ENCODE measurements at regions not wholly inside any gene's neighbourhood (a gene's known extent, or its start where the extent isn't known, plus 50 kb on each side); places are given as distances from the start of the nearest gene placed in this dataset.

- no peak overlapping the region for H3K4me3 ChIP-seq (ENCODE audit: low read depth, low read length)
- no peak for DNase-seq (ENCODE audit: low read depth)
- no peak for TF ChIP-seq CTCF (IDR thresholded peaks at IDR 0.05; ENCODE audit: insufficient read depth, low read depth, low read length, missing control alignments)
Measured at GRCh38 chr6:1179571-1180459, 132.1 kb upstream of the FOXQ1 start.

GRCh38 chr6:1178590-1178989, 133.3 kb upstream of the FOXQ1 start:
- no peak overlapping the region for H3K4me3 ChIP-seq (ENCODE audit: low read depth, low read length)
- no peak for TF ChIP-seq CTCF (IDR thresholded peaks at IDR 0.05; ENCODE audit: insufficient read depth, low read depth, low read length, missing control alignments)

GRCh38 chr6:1176567-1176966, 135.3 kb upstream of the FOXQ1 start:
- H3K4me3 ChIP-seq (ENCODE audit: low read depth, low read length) = no peak overlapping the region
- TF ChIP-seq CTCF (IDR thresholded peaks at IDR 0.05; ENCODE audit: insufficient read depth, low read depth, low read length, missing control alignments) = no peak
- DNase-seq (ENCODE audit: low read depth) = no peak

More at GRCh38 chr6:1178590-1178989, 133.3 kb upstream of the FOXQ1 start:
- no peak for DNase-seq (ENCODE audit: low read depth)

GRCh38 chr6:1175877-1176276, 136.0 kb upstream of the FOXQ1 start:
- H3K4me3 ChIP-seq (ENCODE audit: low read depth, low read length) = no peak overlapping the region
- no peak for TF ChIP-seq CTCF (IDR thresholded peaks at IDR 0.05; ENCODE audit: insufficient read depth, low read depth, low read length, missing control alignments)
- DNase-seq (ENCODE audit: low read depth) = no peak

GRCh38 chr6:1170794-1171193, 141.1 kb upstream of the FOXQ1 start:
- TF ChIP-seq CTCF (IDR thresholded peaks at IDR 0.05; ENCODE audit: insufficient read depth, low read depth, low read length, missing control alignments) = no peak
- H3K4me3 ChIP-seq (ENCODE audit: low read depth, low read length) = no peak overlapping the region
- DNase-seq (ENCODE audit: low read depth) = no peak

- DNase-seq (ENCODE audit: low read depth) = no peak
- H3K4me3 ChIP-seq (ENCODE audit: low read depth, low read length) = no peak overlapping the region
- TF ChIP-seq CTCF (IDR thresholded peaks at IDR 0.05; ENCODE audit: insufficient read depth, low read depth, low read length, missing control alignments) = no peak
Measured at GRCh38 chr6:1164600-1164999, 147.3 kb upstream of the FOXQ1 start.

GRCh38 chr6:1163501-1163900, 148.4 kb upstream of the FOXQ1 start:
- no peak for DNase-seq (ENCODE audit: low read depth)
- no peak for TF ChIP-seq CTCF (IDR thresholded peaks at IDR 0.05; ENCODE audit: insufficient read depth, low read depth, low read length, missing control alignments)
- H3K4me3 ChIP-seq (ENCODE audit: low read depth, low read length) = no peak overlapping the region
